Smooth muscle cell of the brain vasculature (primary cell): ENCODE measurements at regions not wholly inside any gene's neighbourhood (a gene's known extent, or its start where the extent isn't known, plus 50 kb on each side); places are given as distances from the start of the nearest gene placed in this dataset.

Experiments
- DNase-seq: peaks from one replicate; pipeline ENCODE4 v3.0.0-alpha.2; 2012; ENCODE audit warnings: low read depth, low spot score

DNA sequence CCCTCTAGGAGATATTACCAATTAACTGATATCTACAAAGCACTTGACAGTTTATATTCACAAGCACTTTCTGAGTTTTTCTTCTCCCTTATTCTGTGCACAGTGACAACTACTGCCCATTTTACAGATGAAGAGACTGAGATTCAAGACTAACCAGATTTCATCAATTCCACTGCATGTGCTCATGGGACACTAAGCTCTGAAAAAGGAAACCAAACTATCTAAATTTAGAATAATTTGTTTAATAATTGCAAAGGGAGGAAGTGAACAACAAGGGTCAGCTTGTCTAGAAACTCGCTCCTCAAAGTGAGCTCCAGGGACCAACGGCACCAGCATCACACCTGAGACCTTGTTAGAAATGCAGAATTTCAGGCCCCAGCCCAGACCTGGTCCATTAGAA, 50.8 kb upstream of the MYLIP start:
- no peak for DNase-seq

DNA sequence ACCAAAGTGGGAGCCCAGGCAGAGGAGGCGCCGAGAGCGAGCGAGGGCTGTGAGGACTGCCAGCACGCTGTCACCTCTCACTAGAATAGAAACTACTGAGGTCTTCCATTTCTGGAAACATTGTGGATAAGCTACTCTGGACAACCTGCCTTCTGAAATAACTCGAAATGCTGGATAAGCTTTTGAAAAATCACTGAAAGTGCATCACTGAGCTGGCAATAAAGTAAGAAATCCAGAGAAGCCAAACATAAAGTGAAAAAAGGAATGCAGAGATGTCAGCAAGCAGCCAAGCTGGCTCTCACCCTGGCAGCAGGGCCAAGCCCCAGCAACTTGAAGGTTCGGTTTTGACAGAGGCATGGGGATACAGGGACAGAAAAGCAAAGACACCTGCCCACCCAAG, 59.2 kb upstream of the MYLIP start:
- DNase-seq, result no peak

DNA sequence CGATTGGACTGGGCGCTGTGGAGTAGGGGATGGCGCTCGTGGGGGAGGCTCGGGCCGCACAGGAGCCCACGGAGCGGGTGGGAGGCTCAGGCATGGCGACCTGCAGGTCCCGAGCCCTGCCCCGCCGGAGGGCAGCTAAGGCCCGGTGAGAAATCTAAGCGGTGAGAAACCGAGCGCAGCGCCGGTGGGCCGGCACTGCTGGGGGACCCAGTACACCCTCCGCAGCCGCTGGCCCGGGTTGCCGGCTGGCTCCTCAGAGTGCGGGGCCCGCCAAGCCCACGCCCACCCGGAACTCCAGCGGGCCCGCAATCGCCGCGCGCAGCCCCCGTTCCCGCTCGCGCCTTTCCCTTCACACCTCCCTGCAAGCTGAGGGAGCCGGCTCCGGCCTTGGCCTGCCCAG, 59.7 kb upstream of the MYLIP start:
- no peak for DNase-seq

- no peak for DNase-seq
These were observed 61.3 kb upstream of the MYLIP start for GRCh38 chr6:16067568-16067967.

DNA sequence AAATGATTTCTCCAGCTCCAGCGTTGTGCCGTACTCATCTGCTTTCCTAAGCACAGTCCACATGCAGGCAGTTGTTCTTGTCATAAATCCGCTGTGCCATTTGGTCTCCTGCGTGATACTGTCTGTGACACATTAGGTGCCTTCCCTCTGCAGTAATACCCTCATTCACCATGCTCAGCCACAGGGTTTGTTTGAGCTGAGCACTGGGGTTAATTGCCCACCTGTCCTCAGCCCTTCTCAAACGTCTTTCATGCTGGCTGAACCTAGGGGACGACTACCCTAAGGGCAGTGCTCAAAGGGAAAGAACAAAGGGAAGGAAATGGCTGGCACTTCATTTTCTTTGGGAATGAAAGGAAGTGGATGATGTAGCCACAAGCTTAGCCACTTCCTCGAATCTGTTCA, 64.2 kb upstream of the MYLIP start:
- DNase-seq, result no peak

GRCh38 chr6:16063580-16063979, 65.3 kb upstream of the MYLIP start:
- no peak for DNase-seq

DNA sequence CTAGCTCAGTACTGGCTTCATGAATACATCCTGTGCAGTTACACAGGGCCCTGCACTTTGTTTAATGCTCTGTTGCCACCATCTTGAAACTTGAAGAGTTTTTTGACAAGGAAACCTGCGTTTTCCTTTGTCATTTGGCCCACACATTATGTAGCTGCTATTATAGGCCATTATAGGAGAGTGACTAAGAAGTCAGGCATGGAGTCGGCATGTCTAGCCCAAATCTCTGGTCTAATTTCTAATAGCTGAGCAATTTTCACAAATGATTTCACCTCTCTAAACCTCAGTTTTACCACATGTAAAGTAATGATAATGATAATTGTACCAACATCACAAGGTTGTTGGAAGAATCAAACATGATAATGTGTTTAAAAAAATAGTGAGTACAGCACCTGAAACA, 67.1 kb upstream of the MYLIP start:
- DNase-seq, result no peak

DNA sequence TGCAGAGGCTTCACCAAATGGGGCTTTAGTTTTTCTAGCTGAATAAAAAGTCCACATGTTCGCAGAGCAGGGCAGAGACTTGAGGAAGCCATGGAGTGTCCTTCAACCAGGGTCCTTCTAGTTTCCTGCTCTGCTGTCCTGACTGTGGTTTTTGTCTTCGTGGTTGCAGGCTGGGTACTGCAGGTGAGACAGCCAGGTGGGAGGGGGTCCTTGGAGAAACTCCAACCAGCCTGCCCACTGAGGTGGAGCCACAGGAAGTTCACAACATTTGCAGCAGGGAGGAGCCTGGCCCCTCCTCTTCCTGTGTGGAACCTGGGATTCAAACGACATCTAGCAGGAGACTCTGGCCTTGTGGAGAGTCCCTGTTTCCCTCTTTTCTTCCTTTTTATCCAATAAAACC, 68.8 kb upstream of the MYLIP start:
- DNase-seq, result no peak

DNA sequence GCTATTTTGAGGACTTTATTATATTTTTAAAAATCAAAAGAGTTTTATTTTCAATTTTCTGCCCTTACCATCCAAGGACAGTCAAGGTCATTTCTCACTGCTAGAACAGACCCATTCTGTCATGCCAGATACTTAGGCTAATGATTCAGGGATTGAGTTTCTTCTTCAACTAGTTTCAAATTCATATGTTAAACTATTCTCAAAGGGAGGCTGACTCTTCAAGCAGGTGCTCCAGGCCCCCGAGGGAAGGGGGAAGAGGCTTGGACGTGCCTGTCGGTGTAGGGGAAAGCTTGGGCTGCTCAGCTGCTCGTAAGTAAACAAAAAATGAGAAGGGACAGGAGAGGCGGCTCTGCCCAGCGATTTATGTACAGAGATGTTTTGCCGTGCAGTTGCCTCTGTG, 69.4 kb upstream of the MYLIP start:
- no peak for DNase-seq

- DNase-seq, result no peak
These were observed 69.9 kb upstream of the MYLIP start for GRCh38 chr6:16058929-16059345.

DNA sequence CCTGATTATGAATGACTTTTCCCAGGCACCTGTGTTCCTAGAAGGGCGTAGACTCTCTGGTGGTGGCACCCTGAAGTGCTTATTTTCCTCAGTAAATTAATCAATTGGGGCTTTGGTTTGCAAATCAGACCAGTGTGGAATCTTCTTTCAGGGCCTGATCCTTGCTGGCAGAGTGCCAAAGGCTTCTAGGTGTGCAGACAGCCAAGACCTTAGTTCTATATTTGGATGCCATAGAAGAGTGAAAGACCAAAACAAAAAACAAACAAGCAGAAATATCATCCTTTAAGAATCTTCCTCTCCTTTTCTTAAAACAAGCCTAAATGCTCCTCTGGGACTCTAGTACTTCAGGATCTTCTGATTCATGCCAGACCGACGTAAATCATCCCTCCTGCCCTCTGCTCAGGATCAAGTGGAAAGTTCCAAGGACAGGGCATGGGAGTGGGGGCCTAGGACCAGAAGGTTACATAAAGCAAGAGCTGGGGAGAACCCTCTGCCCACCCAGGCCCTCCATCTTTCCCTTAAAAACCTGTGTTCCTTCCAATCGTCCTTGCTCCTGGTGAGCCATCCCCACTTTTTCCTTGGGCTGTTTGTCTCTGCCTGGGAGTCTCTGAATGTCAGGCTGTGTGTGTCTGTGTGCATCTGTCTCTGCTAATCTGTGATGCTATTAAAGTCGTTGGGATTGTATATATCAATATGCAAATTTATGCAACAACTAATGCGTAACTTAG, 70.5 kb upstream of the MYLIP start:
- no peak for DNase-seq

- DNase-seq, result no peak
These were observed 71.4 kb upstream of the MYLIP start for GRCh38 chr6:16057446-16057845.

DNA sequence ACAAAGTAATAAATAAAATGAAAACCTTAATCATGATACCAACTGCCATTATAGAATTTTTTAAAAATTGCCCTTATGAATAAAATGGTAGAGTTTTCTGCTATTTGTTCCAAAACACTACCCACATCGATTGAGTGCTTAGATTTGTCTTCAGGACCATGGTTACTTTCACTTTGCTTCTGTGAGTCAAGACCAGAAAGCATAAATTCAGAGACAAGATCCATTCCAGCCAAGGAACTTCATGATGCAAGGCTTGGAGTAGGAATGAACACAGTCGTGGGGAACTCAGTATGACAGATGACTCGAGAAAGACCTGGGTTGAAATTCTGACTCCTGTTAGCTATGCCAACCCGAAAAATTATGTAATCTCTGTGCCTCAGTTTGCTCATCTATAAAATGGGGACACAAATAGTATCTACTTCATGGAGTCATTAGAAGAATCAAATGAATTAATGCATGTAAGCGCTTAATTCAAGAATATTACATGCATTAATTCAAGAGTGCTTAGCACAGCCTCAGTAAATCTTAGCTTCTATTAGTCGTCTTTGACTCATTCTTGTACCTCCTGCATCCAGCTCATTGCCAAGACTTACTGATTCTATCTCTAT, 72.5 kb upstream of the MYLIP start:
- DNase-seq, result no peak

- no peak for DNase-seq
These were observed 73.0 kb upstream of the MYLIP start for GRCh38 chr6:16055852-16056251.

DNA sequence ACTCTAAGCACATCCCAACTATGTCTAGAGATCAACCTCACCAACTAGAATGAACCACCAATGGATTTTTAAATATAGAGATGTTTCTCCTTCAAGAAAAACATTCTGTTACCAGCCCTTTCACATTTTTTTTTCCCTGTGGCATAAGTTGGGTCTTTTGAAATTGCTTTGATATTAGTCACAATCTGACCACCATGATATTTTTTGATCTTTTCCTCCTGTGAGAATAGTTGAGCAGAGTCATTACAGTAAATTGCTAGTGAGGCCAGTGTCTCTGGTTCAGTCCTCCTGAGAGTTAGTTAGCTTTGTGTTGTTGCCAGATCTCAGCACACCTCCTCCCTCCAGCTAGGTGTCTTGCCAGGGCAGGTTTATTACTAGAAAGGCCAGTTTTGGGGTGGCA, 79.7 kb upstream of the MYLIP start:
- DNase-seq, result no peak

- no peak for DNase-seq
These were observed 80.7 kb upstream of the MYLIP start for GRCh38 chr6:16048221-16048620.

GRCh38 chr6:16047435-16047990, 81.4 kb upstream of the MYLIP start:
- no peak for DNase-seq

- no peak for DNase-seq
These were observed 83.6 kb upstream of the MYLIP start for GRCh38 chr6:16045238-16045637.

GRCh38 chr6:16044211-16044643, 84.7 kb upstream of the MYLIP start:
- no peak for DNase-seq

DNA sequence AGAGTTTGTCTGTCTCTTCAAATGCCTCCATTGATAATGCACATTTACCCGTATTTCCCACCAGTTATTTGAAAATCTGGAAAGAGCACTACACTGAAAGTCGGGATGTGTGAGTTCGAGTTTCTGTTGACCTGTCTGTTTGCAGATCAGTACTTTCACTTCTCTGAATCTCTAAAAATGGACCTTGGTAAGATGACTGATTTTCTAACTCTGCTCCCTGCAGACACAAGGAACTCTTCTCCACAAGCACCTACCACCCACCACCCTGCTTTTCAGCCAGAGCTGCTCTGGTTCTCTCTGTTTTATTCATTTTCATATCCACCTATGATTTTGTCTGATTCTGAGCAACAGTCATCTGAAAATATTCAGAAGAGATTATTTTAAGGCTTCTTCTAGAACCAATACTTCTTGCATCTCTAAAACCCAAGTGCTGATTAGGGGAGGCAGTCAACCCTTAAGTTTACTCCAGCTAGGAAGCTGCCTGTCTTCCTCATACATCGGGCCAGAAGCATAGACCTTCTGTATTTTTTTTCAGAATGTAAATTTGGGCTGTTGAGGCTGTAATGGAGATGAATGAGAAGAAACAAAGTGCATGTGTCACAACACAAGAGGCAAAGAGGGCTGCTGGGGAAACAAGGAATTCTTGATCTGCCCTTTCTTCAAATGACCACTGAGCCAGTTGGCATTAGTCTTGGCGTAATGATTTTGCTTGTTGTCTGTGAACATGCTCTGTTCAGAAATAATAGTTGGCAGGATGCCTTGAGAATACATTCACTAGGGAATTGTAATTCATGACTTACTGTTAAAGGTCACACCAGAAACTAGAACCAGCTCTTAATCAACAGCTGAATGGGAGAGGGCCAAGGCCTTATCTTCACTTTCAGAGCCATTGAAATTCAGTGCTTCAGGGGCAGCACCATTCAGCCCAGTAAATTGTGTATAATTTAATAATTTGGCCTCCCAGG, 85.4 kb upstream of the MYLIP start:
- no peak for DNase-seq

- no peak for DNase-seq
These were observed 86.1 kb upstream of the MYLIP start for GRCh38 chr6:16042751-16043150.

DNA sequence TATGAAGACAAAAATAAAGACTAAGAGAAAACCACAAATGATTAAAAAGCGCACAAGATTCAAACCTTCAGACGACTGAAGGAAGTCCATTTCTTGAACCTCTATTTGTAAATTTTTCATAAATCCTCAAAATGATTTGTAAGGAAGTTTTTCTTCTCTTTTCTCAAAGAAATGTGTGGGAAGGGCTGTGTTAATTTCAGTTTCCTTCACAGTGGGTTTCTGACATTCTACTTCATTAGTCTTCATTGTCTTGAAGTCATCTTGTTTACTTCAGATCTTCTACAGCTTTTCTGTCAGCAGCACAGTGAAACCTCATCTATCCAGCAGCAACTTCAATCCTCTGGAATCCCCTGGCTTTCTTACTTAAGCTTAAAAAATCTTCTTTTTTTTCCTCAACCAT, 87.6 kb upstream of the MYLIP start:
- DNase-seq, result no peak
